ENCODE measurements at regions not wholly inside any gene's neighbourhood (a gene's known extent, or its start where the extent isn't known, plus 50 kb on each side); places are given as distances from the start of the nearest gene placed in this dataset.
"Not testable (repeated sequence)": the region's sequence is repeated elsewhere in the genome, so short reads cannot be mapped to it uniquely, and the experiment has no call there.

GRCh38 chr16:21519361-21520133, 79.8 kb upstream of the METTL9 start:
- POLR2A ChIA-PET (ENCODE audit: low non-redundant PET); H3K9me3 ChIP-seq (ENCODE audit: low read depth, low read length, poor library complexity, severe bottlenecking); DNase-seq (ENCODE audit: low spot score); CTCF ChIA-PET; intact Hi-C loops (cut with micrococcal nuclease; ENCODE audit: unreplicated experiment); H3K36me3 ChIP-seq (ENCODE audit: insufficient read depth, low read length, poor library complexity, severe bottlenecking); H3K27me3 ChIP-seq (replicated peaks; ENCODE audit: insufficient read depth, low read depth, low read length, poor library complexity): not testable (repeated sequence)
- peak overlapping the region; percentile 84 for H3K27ac ChIP-seq (ENCODE audit: low read depth, low read length, poor library complexity, severe bottlenecking)
- TSS peak; percentile 50 for BruUV-seq (replicated peaks)
- peak overlapping the region; percentile 84 for H3K4me3 ChIP-seq (ENCODE audit: low read depth, low read length, poor library complexity, severe bottlenecking)
- peaks cover 15% of the 10 kb centered on the region for H3K4me1 ChIP-seq (ENCODE audit: insufficient read depth, low read length, poor library complexity, severe bottlenecking)

- H3K36me3 ChIP-seq (ENCODE audit: insufficient read depth, low read length, poor library complexity, severe bottlenecking); H3K27me3 ChIP-seq (replicated peaks; ENCODE audit: insufficient read depth, low read depth, low read length, poor library complexity); BruUV-seq (replicated peaks); H3K9me3 ChIP-seq (ENCODE audit: low read depth, low read length, poor library complexity, severe bottlenecking); CTCF ChIA-PET; intact Hi-C loops (cut with micrococcal nuclease; ENCODE audit: unreplicated experiment): not testable (repeated sequence)
- peaks cover 12% of the 10 kb centered on the region for H3K4me1 ChIP-seq (ENCODE audit: insufficient read depth, low read length, poor library complexity, severe bottlenecking)
- peak; percentile 95 for DNase-seq (ENCODE audit: low spot score)
- POLR2A ChIA-PET (ENCODE audit: low non-redundant PET), result interaction anchor here (0.6 to 0.7 kb wide), 2 partner anchors 115 to 1903 kb away, joined by 3 read pairs; no protein-coding TSS in a partner anchor
- peak overlapping the region; percentile 84 for H3K27ac ChIP-seq (ENCODE audit: low read depth, low read length, poor library complexity, severe bottlenecking)
- peak overlapping the region; percentile 84 for H3K4me3 ChIP-seq (ENCODE audit: low read depth, low read length, poor library complexity, severe bottlenecking)
Observed at GRCh38 chr16:21520134-21521047, 79.0 kb upstream of the METTL9 start.

- H3K27ac ChIP-seq (ENCODE audit: low read depth, low read length, poor library complexity, severe bottlenecking); DNase-seq (ENCODE audit: low spot score); BruUV-seq (replicated peaks); H3K9me3 ChIP-seq (ENCODE audit: low read depth, low read length, poor library complexity, severe bottlenecking); H3K36me3 ChIP-seq (ENCODE audit: insufficient read depth, low read length, poor library complexity, severe bottlenecking); CTCF ChIA-PET; intact Hi-C loops (cut with micrococcal nuclease; ENCODE audit: unreplicated experiment); H3K4me3 ChIP-seq (ENCODE audit: low read depth, low read length, poor library complexity, severe bottlenecking); H3K4me1 ChIP-seq (ENCODE audit: insufficient read depth, low read length, poor library complexity, severe bottlenecking); H3K27me3 ChIP-seq (replicated peaks; ENCODE audit: insufficient read depth, low read depth, low read length, poor library complexity): not testable (repeated sequence)
- POLR2A ChIA-PET (ENCODE audit: low non-redundant PET), result interaction anchor here (0.6 kb wide), 1 partner anchor 1904 kb away, joined by 3 read pairs; no protein-coding TSS in a partner anchor
Observed at GRCh38 chr16:21521048-21521389, 78.4 kb upstream of the METTL9 start.

DNA sequence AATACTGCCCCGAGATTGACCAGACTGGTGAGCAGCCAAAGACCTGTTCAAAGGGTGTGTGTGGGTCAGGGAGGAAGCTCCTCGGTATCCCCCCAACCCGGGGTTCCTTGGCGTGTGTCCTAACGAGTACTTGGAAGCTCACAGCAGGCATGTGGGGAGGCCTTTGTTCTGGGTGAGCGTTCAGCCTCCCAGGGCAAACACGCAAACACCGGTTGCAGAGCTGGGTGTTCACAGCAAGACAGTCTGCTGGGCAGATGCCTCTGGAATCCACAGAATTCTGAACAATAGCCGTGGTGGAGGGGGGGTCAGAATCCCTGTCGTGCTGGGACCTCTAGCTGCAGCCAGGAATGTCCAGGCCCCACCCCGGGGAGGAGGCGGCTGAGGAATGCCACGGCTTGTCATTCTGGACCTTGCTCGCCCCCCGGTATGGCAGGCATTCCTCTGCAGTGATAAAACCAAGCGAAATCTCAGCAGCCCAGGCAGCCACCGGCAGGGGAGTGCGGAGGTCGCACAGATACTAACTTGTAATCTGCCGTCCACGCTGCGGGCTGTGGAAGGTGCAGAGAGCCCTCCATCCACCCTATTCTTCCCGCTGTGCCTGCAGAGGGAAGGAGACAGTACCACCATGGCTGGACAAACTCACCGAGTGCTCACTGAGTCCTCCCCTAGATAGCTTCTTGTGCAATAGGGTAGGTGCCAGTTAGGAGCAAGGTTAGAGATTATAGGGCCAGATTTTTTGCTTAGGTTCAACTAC, 77.8 kb upstream of the METTL9 start:
- H3K4me3 ChIP-seq (ENCODE audit: low read depth, low read length, poor library complexity, severe bottlenecking); intact Hi-C loops (cut with micrococcal nuclease; ENCODE audit: unreplicated experiment); CTCF ChIA-PET; H3K27me3 ChIP-seq (replicated peaks; ENCODE audit: insufficient read depth, low read depth, low read length, poor library complexity); BruUV-seq (replicated peaks); POLR2A ChIA-PET (ENCODE audit: low non-redundant PET); H3K9me3 ChIP-seq (ENCODE audit: low read depth, low read length, poor library complexity, severe bottlenecking); H3K4me1 ChIP-seq (ENCODE audit: insufficient read depth, low read length, poor library complexity, severe bottlenecking); H3K36me3 ChIP-seq (ENCODE audit: insufficient read depth, low read length, poor library complexity, severe bottlenecking); DNase-seq (ENCODE audit: low spot score); H3K27ac ChIP-seq (ENCODE audit: low read depth, low read length, poor library complexity, severe bottlenecking): not testable (repeated sequence)

GRCh38 chr16:21522846-21523245, 76.5 kb upstream of the METTL9 start:
- intact Hi-C loops (cut with micrococcal nuclease; ENCODE audit: unreplicated experiment); H3K9me3 ChIP-seq (ENCODE audit: low read depth, low read length, poor library complexity, severe bottlenecking); BruUV-seq (replicated peaks); H3K36me3 ChIP-seq (ENCODE audit: insufficient read depth, low read length, poor library complexity, severe bottlenecking); H3K27ac ChIP-seq (ENCODE audit: low read depth, low read length, poor library complexity, severe bottlenecking); POLR2A ChIA-PET (ENCODE audit: low non-redundant PET); H3K4me1 ChIP-seq (ENCODE audit: insufficient read depth, low read length, poor library complexity, severe bottlenecking); H3K27me3 ChIP-seq (replicated peaks; ENCODE audit: insufficient read depth, low read depth, low read length, poor library complexity); CTCF ChIA-PET; DNase-seq (ENCODE audit: low spot score); H3K4me3 ChIP-seq (ENCODE audit: low read depth, low read length, poor library complexity, severe bottlenecking): not testable (repeated sequence)
